ENCODE measurements at regions not wholly inside any gene's neighbourhood (a gene's known extent, or its start where the extent isn't known, plus 50 kb on each side); places are given as distances from the start of the nearest gene placed in this dataset.
"Not testable (repeated sequence)": the region's sequence is repeated elsewhere in the genome, so short reads cannot be mapped to it uniquely, and the experiment has no call there.

- Histone ChIP-seq H3K27me3 (no peaks in the 10 kb centered on the region), H3K4me1 (no peaks in the 10 kb centered on the region), H3K27ac (no peak overlapping the region), H3K36me3 (no peaks in the 10 kb centered on the region), H3K9me3 (no peaks in the 10 kb centered on the region), H3K4me3 (no peak overlapping the region)
- intact Hi-C loops (cut with DNase I; ENCODE audit: low total_unique reads) = no loop called here
- no peak for DNase-seq
- in situ Hi-C loops (cut with MboI; ENCODE audit: low pct_ligation_motif_present in 1 of 4, low pct_unique_long_range_greater_than_20kb in 1 of 4, low sequenced_read_pairs in 3 of 4) = no loop called here
- TF ChIP-seq EP300 (IDR thresholded peaks at IDR 0.05; ENCODE audit: low read depth) = no peak
- no peak for TF ChIP-seq POLR2AphosphoS5 (IDR thresholded peaks at IDR 0.05)
- no peak for TF ChIP-seq CTCF (IDR thresholded peaks at IDR 0.05)
- TF ChIP-seq POLR2A (IDR thresholded peaks at IDR 0.05) = no peak
Observed at GRCh38 chr3:86887876-86888275, 103.1 kb downstream of the VGLL3 start.

- TF ChIP-seq POLR2AphosphoS5 (IDR thresholded peaks at IDR 0.05) (no peak), POLR2A (IDR thresholded peaks at IDR 0.05) (no peak), CTCF (IDR thresholded peaks at IDR 0.05) (no peak), EP300 (IDR thresholded peaks at IDR 0.05; ENCODE audit: low read depth) (no peak)
- intact Hi-C loops (cut with DNase I; ENCODE audit: low total_unique reads) (no loop called here), in situ Hi-C loops (cut with MboI; ENCODE audit: low pct_ligation_motif_present in 1 of 4, low pct_unique_long_range_greater_than_20kb in 1 of 4, low sequenced_read_pairs in 3 of 4) (no loop called here)
- Histone ChIP-seq H3K9me3 (no peaks in the 10 kb centered on the region), H3K4me1 (no peaks in the 10 kb centered on the region), H3K27me3 (no peaks in the 10 kb centered on the region), H3K4me3 (no peak overlapping the region), H3K36me3 (no peaks in the 10 kb centered on the region), H3K27ac (no peak overlapping the region)
- 91 to 100% methylated on average over 2 to 6 of the region's 6 CpGs for WGBS, 2 donors (ENCODE audit: low coverage in 1 of 2)
- no peak for DNase-seq
Observed at GRCh38 chr3:86880066-86880465, 110.9 kb downstream of the VGLL3 start.

- H3K27me3 ChIP-seq; H3K27ac ChIP-seq; H3K36me3 ChIP-seq; in situ Hi-C loops (cut with MboI; ENCODE audit: low pct_ligation_motif_present in 1 of 4, low pct_unique_long_range_greater_than_20kb in 1 of 4, low sequenced_read_pairs in 3 of 4); H3K4me1 ChIP-seq; intact Hi-C loops (cut with DNase I; ENCODE audit: low total_unique reads); DNase-seq; H3K9me3 ChIP-seq; H3K4me3 ChIP-seq: not testable (repeated sequence)
- WGBS, 2 donors (ENCODE audit: low coverage in 1 of 2) = 52% methylated on average over 5 of the region's 5 CpGs; no CpG with 5 or more reads in 1 of the 2 donors
Observed at GRCh38 chr3:86876504-86877181, 114.3 kb downstream of the VGLL3 start.

GRCh38 chr3:86874790-86875189 is 116.2 kb downstream of the VGLL3 start:
- H3K27ac ChIP-seq; H3K4me1 ChIP-seq; H3K4me3 ChIP-seq; DNase-seq; in situ Hi-C loops (cut with MboI; ENCODE audit: low pct_ligation_motif_present in 1 of 4, low pct_unique_long_range_greater_than_20kb in 1 of 4, low sequenced_read_pairs in 3 of 4); H3K36me3 ChIP-seq; intact Hi-C loops (cut with DNase I; ENCODE audit: low total_unique reads); H3K27me3 ChIP-seq; H3K9me3 ChIP-seq: not testable (repeated sequence)
- 69 to 97% methylated on average over 1 of the region's 1 CpG for WGBS, 2 donors (ENCODE audit: low coverage in 1 of 2)

- DNase-seq = no peak
- WGBS, 2 donors (ENCODE audit: low coverage in 1 of 2) = 42 to 44% methylated on average over 3 to 4 of the region's 4 CpGs
- no peak overlapping the region for H3K27ac ChIP-seq
- TF ChIP-seq EP300 (IDR thresholded peaks at IDR 0.05; ENCODE audit: low read depth) (no peak), CTCF (IDR thresholded peaks at IDR 0.05) (no peak), POLR2A (IDR thresholded peaks at IDR 0.05) (no peak), POLR2AphosphoS5 (IDR thresholded peaks at IDR 0.05) (no peak)
- no peaks in the 10 kb centered on the region for H3K4me1 ChIP-seq
- in situ Hi-C loops (cut with MboI; ENCODE audit: low pct_ligation_motif_present in 1 of 4, low pct_unique_long_range_greater_than_20kb in 1 of 4, low sequenced_read_pairs in 3 of 4) (no loop called here), intact Hi-C loops (cut with DNase I; ENCODE audit: low total_unique reads) (no loop called here)
- H3K4me3 ChIP-seq = no peak overlapping the region
- H3K9me3 ChIP-seq = no peaks in the 10 kb centered on the region
- H3K36me3 ChIP-seq = no peaks in the 10 kb centered on the region
- H3K27me3 ChIP-seq = no peaks in the 10 kb centered on the region
Observed at GRCh38 chr3:86869566-86869965, 121.4 kb downstream of the VGLL3 start.

Measured in transverse colon (tissue), 4 donors.